HAP-1 (cell line): ENCODE measurements at regions not wholly inside any gene's neighbourhood (a gene's known extent, or its start where the extent isn't known, plus 50 kb on each side); places are given as distances from the start of the nearest gene placed in this dataset.
"Not testable (repeated sequence)": the region's sequence is repeated elsewhere in the genome, so short reads cannot be mapped to it uniquely, and the experiment has no call there.

Experiments used
- DNase-seq, 2 experiments: peaks; one replicate each; pipeline ENCODE4 v3.0.0-alpha.2; 2016 to 2020; ENCODE audit warnings: low spot score in 2 of 2
- H3K27me3 ChIP-seq: fragments of 250-450 bp; sonication (Bioruptor Pico); 2 replicates; pipeline ENCODE4 v1.5.1; 2020; ENCODE audit warnings: low read depth, mild to moderate bottlenecking, moderate library complexity
- H3K36me3 ChIP-seq: fragments of 250-450 bp; sonication (Bioruptor Pico); replicated peaks from 2 replicates; pipeline ENCODE4 v1.5.1; 2020; ENCODE audit warnings: mild to moderate bottlenecking
- H3K4me1 ChIP-seq: fragments of 250-450 bp; sonication (Bioruptor Pico); 2 replicates; pipeline ENCODE4 v1.5.1; 2020; ENCODE audit warnings: mild to moderate bottlenecking
- H3K4me3 ChIP-seq: fragments of 250-450 bp; sonication (Bioruptor Pico); 2 replicates; pipeline ENCODE4 v1.5.1; 2020; ENCODE audit warnings: mild to moderate bottlenecking, moderate library complexity
- H3K9me3 ChIP-seq: fragments of 250-450 bp; sonication (Bioruptor Pico); 2 replicates; pipeline ENCODE4 v1.5.1; 2020; ENCODE audit warnings: mild to moderate bottlenecking, moderate library complexity
- in situ Hi-C: fragments of 300-500 bp; cut with MboI; formaldehyde crosslinking; loops from 3 replicates; pipeline ENCODE4 v1.14.3; 2020; ENCODE audit warnings: low sequenced_read_pairs, inconsistent platforms, mixed read lengths

DNA sequence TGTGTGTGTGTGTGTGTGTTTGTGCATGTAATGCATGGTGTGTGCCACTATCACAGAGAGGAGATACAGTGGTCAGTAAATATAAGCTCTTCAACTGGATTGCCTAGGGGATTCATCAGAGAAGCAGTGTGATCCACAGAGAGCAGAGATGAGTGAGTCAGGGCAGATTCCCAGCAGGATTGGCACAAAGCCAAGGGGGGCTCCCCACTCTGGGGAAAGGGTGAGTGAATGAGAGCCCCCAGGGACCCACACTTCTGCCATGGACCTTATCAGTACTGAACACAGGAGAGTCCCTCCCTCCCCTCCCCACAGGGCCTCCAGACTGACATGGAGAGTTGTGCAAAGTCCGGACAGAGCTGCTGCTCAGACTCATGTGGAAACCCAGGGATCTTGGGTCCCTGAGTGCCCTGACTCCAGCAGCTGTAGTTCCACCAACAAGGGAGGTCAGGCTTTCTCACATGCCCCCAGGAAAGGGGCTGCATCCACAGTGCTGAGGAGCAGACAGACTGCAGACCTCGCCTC, 748.8 kb downstream of the NR4A2 start:
- H3K9me3 ChIP-seq = no peaks in the 10 kb centered on the region; the same call in 1 of the 2 replicates
- H3K4me1 ChIP-seq = peaks cover 7% of the 10 kb centered on the region
- no peak for DNase-seq
- in situ Hi-C loops = no loop called here
- H3K27me3 ChIP-seq = no peaks in the 10 kb centered on the region
- no peak overlapping the region for H3K4me3 ChIP-seq
- H3K36me3 ChIP-seq = no peaks in the 10 kb centered on the region

DNA sequence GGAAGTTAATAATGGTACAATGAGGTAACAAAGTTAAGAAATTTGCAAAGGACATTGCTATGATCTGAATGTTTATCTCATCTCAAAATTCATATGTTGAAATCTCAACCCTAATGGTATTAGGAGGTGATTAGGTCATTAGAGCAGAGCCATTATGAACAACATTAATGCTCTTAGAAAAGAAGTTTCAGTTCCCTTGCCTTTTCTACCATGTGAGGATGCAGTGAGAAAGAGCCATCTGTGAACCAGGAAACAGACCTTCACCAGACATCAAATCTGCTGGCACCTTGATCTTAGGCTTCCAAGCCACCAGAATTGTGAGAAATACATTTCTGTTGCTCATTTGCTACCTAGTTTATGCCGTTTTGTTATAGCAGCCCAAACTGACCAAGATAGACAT, 757.6 kb downstream of the NR4A2 start:
- in situ Hi-C loops = no loop called here
- Histone ChIP-seq H3K4me1 (no peaks in the 10 kb centered on the region), H3K27me3 (no peaks in the 10 kb centered on the region), H3K9me3 (no peaks in the 10 kb centered on the region), H3K4me3 (no peak overlapping the region), H3K36me3 (no peaks in the 10 kb centered on the region)
- DNase-seq = no peak

DNA sequence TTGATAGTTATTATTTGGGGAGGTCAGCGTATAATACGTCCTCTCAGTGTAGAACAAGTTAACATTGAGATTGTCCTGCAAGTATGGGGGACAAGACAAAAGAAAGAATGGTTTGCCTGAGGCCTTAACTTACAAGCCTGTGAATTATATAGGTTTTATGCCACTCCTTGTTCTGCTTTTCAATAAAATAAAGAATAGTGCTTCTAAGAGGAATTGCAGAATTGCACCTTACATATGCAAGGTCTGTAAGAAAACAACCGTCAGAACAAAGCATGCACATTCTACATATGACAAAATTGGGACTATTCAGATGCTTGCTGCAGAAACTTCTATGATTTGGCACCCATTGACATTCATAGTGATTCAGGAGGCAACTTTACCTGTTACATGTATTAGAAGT, 785.0 kb downstream of the NR4A2 start:
- no peaks in the 10 kb centered on the region for H3K36me3 ChIP-seq
- in situ Hi-C loops = no loop called here

DNA sequence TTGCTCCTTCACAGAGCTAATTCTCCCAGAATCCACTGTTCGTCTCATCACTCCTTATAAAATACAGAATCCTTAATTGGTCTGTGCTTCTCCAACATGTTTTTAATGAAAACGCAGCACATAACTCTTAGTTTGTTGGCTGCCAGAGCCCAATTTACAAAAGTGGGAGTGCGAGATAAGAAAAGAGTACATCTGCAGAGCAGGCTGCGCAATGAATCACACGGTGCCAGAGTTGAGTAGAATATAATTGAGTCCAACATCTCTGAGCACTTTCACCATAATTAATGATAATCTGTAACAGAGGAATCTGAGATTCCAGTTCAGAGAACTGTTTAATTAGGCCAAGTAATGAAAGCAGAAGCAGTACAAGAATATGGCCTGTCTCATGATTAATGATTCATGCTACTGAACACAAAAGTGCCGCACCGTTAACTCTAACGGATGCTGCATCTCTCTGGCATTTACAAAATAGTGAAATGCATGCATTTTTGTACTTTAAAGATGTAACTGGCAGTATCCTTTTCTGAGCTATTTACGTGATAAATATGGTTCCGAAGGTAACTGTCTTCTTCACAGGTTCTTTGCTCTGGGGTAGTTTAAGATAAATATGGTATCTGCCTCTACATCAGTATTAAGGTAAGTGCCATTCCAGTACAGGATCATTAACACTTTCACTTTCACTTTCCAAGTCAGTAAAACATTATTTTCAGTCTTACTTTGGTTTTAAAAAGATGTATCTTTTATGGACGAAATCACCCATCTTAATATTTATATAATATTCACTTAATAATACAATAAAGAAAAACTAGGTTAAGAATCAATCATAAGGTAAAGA, 785.6 kb downstream of the NR4A2 start:
- Histone ChIP-seq H3K36me3 (no peaks in the 10 kb centered on the region), H3K9me3 (peaks cover 3% of the 10 kb centered on the region; the same call in 1 of the 2 replicates), H3K4me1 (peaks cover 24% of the 10 kb centered on the region), H3K4me3 (peak overlapping the region; percentile 6; the same call in 1 of the 2 replicates), H3K27me3 (no peaks in the 10 kb centered on the region)
- DNase-seq = peak; percentile 7 to 9
- in situ Hi-C loops = no loop called here

More for the DNA sequence above, 785.0 kb downstream of the NR4A2 start:
- peak overlapping the region; percentile 6; the same call in 1 of the 2 replicates for H3K4me3 ChIP-seq
- H3K27me3 ChIP-seq = no peaks in the 10 kb centered on the region
- peaks cover 3% of the 10 kb centered on the region; the same call in 1 of the 2 replicates for H3K9me3 ChIP-seq
- H3K4me1 ChIP-seq = peaks cover 24% of the 10 kb centered on the region
- DNase-seq = peak; percentile 16 to 94

DNA sequence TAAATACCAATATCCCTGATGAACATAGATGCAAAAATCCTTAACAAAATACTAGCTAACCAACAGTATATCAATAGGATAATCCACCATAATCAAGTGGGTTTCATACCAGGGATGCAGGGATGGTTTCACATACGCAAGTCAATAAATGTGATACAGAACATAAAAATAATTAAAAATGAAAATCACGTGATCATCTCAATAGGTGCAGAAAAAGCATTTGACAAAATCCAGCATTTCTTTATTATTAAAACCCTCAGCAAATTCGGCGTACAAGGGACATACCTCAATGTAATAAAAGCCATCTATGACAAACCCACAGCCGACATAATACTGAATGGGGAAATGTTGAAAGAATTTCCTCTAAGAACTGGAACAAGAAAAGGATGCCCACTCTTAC, 793.5 kb downstream of the NR4A2 start:
- H3K4me1 ChIP-seq, DNase-seq, in situ Hi-C loops: not testable (repeated sequence)

DNA sequence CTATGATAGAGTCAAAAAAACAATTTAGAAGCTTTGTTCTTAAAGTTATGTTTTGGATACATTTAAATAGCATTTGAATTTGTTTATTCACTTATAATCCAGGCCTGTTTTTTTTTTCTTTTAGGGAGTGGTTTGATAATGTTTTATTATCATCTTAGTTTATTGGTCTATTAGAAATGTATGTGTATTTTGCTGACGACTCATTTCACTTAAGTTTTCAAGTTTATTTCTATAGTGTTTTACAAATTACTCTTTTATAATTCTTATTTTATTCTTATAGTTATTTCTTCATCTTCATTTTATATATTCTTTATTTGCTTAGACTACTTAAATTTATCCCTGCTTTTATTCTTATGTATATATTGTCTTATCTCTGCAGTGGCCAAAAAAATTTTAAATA, 804.5 kb downstream of the NR4A2 start:
- Histone ChIP-seq H3K27me3 (no peaks in the 10 kb centered on the region), H3K9me3 (no peaks in the 10 kb centered on the region), H3K4me3 (no peak overlapping the region), H3K4me1 (no peaks in the 10 kb centered on the region), H3K36me3 (no peaks in the 10 kb centered on the region)
- DNase-seq = no peak
- in situ Hi-C loops = no loop called here

More for the DNA sequence above, 793.5 kb downstream of the NR4A2 start:
- H3K9me3 ChIP-seq, H3K4me3 ChIP-seq, H3K36me3 ChIP-seq, H3K27me3 ChIP-seq: not testable (repeated sequence)

DNA sequence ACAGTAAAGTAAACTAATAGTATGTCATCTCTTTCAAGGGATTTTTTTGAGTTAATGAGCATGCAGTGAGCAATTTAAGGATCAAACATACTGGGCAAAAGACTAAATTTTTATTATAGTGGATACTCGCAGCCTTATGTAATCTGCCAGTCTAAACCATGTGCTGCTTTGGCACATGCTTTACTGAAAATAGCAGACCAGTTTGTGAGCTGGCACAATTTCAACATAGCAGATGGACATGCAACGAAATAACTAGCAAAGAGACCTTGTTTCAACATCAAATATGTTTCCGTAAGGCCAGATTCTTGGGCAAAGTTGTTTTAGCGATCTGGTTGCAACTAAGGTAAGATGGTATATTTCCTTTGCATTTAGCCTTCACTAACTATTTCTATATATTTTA, 807.3 kb downstream of the NR4A2 start:
- Histone ChIP-seq H3K4me3 (no peak overlapping the region), H3K27me3 (no peaks in the 10 kb centered on the region), H3K36me3 (no peaks in the 10 kb centered on the region), H3K4me1 (no peaks in the 10 kb centered on the region), H3K9me3 (no peaks in the 10 kb centered on the region)
- no peak for DNase-seq
- in situ Hi-C loops = no loop called here

DNA sequence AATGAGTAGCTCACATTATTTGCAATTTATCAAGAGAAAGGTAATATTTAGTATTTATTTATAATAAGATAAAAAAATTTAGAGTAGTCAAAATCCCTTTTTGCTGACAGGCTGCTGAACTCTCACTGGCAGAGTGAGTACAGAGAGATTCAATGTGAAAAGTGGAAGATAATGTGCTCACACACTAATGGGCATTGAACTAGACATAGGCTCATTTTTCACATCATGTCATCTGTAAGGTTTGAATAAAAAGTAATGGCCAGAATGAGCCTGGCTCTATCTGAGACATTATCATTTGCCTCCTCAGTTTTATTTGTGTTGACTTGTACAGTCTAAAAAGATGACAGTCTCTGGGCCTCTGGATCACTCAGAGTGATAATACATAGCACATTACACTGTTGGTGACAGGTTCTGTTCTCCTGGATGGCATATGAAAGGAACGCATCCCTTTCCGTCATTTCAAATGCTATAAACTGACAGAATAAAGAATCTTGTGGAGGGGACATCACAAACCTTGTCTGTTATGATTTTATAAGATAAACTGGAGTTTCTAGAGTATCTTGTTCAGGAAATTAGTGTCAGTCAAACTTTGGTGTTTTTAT, 812.9 kb downstream of the NR4A2 start:
- in situ Hi-C loops = no loop called here
- H3K36me3 ChIP-seq = no peaks in the 10 kb centered on the region
- DNase-seq = no peak
- H3K4me1 ChIP-seq = no peaks in the 10 kb centered on the region
- H3K9me3 ChIP-seq = no peaks in the 10 kb centered on the region
- no peak overlapping the region for H3K4me3 ChIP-seq
- H3K27me3 ChIP-seq = no peaks in the 10 kb centered on the region

DNA sequence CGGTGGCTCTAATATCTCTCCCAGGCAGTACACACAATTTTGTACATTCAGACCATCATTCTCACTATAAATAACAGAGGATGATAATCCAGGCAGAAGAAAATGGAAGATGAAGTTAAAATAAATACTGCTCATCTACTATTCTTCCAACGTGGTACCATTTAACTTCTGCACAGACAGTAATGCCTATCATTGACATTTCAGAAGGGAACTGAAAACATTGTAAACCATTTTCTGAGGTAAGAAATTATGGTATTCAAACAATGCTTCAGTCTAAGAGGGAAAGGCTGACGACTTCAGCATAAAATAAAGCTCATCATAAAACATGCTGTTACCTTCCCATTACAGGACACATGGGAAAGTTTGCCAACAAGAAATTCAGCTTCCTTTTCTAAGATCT, 814.4 kb downstream of the NR4A2 start:
- in situ Hi-C loops = no loop called here
- Histone ChIP-seq H3K4me3 (no peak overlapping the region), H3K4me1 (no peaks in the 10 kb centered on the region), H3K9me3 (no peaks in the 10 kb centered on the region), H3K27me3 (no peaks in the 10 kb centered on the region), H3K36me3 (no peaks in the 10 kb centered on the region)
- no peak for DNase-seq

DNA sequence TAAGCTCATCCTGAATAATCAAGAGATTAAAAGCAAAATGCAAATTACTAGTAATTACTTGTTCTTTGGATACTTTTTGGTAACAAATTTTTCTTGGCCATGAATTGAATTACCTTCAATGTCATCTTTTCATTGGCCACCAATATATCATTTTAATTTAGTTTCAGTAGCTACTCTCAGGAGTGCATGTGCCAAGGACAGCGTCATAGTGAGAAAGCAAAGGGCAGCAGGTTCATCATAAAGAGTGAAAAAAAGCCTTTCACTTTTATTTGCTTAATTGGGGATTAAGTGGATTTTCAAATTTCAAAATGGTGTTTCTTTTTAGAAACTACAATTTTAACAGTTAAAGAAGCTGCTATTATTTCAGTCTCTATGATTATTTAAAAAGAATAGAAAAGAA, 815.2 kb downstream of the NR4A2 start:
- no peaks in the 10 kb centered on the region for H3K36me3 ChIP-seq
- no peaks in the 10 kb centered on the region for H3K9me3 ChIP-seq
- H3K4me1 ChIP-seq = no peaks in the 10 kb centered on the region
- H3K27me3 ChIP-seq = no peaks in the 10 kb centered on the region
- DNase-seq = no peak
- in situ Hi-C loops = no loop called here
- H3K4me3 ChIP-seq = no peak overlapping the region

DNA sequence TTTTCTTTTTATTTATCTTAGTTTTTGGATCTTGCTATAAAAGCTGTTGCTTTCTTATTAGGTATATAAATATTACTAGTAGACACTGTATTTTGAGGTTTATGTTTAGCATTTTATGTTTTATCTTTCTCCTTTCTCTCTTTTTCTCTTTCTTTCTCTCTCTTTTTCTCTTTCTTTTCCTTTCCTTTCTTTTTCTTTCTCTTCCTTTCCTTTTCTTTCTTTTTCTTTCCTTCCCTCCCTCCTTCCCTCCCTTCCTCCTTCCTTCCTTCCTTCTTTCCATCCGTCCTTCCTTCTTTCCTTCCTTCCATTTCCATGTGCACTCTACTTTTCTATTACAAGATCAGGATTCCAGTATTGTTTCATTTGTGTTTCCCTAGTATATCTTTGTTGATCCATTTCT, 814.8 kb downstream of the KCNJ3 start:
- DNase-seq = no peak
- H3K4me1 ChIP-seq = no peaks in the 10 kb centered on the region
- H3K9me3 ChIP-seq = no peaks in the 10 kb centered on the region
- in situ Hi-C loops = no loop called here
- H3K27me3 ChIP-seq = no peaks in the 10 kb centered on the region
- H3K36me3 ChIP-seq = no peaks in the 10 kb centered on the region
- H3K4me3 ChIP-seq = no peak overlapping the region

DNA sequence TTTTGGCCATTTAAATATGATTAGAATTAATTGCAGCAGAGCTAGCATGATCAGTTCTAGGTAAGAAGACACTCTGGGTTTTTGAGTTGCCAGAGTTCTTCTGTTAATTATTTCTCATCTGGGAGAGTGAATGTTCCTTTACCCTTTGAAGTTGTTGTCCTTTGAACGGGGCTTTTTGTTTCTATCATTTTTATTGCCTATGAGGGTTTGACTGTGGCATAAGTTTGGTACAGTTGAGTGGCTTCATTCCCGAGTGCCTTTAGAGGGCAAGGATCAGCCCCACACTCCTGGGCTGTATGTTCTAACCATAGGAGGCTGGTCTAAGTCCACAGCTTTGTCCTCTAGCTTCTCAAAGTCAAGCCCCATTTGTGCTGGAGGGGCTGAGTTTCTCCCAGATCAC, 804.3 kb downstream of the KCNJ3 start:
- DNase-seq = no peak
- H3K9me3 ChIP-seq = no peaks in the 10 kb centered on the region
- in situ Hi-C loops = no loop called here
- H3K4me3 ChIP-seq = no peak overlapping the region
- no peaks in the 10 kb centered on the region for H3K36me3 ChIP-seq
- no peaks in the 10 kb centered on the region for H3K27me3 ChIP-seq
- peaks cover 11% of the 10 kb centered on the region for H3K4me1 ChIP-seq

DNA sequence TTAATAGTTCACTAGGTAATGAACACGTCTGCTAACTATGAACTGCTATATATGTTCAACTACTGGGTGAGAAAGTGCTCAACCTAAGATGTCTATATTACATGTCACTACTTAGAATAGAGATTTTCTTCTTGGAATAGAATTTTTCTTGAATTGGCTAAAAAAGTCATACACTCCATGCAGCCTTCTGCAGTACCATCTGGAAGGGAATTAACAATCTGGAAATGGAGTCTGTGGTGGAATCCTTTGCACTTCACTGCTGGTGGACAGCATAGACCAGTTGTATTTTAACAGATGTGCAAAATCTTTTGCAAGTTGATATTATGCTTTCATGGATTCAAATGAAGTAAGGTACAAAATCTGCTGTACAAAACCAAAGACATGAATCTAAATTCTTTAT, 799.6 kb downstream of the KCNJ3 start:
- no peaks in the 10 kb centered on the region for H3K36me3 ChIP-seq
- no peaks in the 10 kb centered on the region for H3K4me1 ChIP-seq
- in situ Hi-C loops = no loop called here
- no peak for DNase-seq
- no peak overlapping the region for H3K4me3 ChIP-seq
- no peaks in the 10 kb centered on the region for H3K27me3 ChIP-seq
- H3K9me3 ChIP-seq = no peaks in the 10 kb centered on the region

DNA sequence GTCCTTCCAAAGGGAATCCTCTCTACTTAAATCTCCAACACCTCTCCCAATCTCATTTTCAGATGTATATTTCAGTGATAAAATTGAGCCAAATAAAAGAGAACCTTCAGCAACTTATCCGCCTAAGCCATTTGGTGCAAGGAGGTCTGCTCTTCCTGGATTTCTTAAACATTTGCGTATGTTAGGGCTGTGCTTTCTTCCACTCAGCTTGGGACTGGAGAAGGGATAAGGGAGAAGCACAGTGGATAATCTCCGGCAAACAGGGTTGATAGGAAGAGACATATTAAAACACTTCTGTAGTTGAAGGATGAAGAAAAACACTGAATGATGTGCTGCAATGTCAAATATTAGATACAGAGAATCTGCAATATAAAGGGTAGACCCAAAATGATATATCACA, 796.2 kb downstream of the KCNJ3 start:
- no peak for DNase-seq
- Histone ChIP-seq H3K9me3 (no peaks in the 10 kb centered on the region), H3K4me3 (no peak overlapping the region), H3K36me3 (no peaks in the 10 kb centered on the region), H3K4me1 (no peaks in the 10 kb centered on the region), H3K27me3 (no peaks in the 10 kb centered on the region)
- in situ Hi-C loops = no loop called here
